ENCODE measurements at regions not wholly inside any gene's neighbourhood (a gene's known extent, or its start where the extent isn't known, plus 50 kb on each side); places are given as distances from the start of the nearest gene placed in this dataset.
A peak's percentile ranks its signal among the peaks of the same experiment; 100 is the strongest.

DNA sequence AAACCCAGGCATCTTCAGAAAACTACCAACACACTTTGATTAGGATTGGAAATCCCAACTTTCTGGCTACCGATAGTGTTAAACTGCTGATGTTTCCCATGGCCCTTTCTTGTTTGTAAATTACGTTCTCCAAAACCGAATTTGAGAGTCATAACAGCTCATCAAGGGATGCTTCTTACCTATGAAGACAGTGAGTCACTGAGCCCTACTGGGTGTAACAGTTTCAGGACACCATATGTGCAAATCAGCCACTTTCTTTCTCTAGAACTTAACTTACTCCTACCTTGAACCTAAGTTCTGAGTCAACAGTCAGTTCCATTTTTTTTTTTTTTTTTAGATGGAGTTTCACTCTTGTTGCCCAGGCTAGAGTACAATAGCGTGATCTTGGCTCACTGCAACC is 410.1 kb upstream of the TSHZ3 start:
- Histone ChIP-seq H3K27ac (ENCODE audit: low read depth in 2 of 2, low read length in 2 of 2) (no peak overlapping the region), H3K27me3 (ENCODE audit: control insufficient read depth, insufficient read depth, low read length) (no peaks in the 10 kb centered on the region), H3K36me3 (ENCODE audit: control insufficient read depth in 2 of 3, insufficient read depth in 3 of 3, low read length in 3 of 3) (no peaks in the 10 kb centered on the region), H3K4me3 (ENCODE audit: low read length in 3 of 3) (no peak overlapping the region), H3K9me3 (ENCODE audit: control insufficient read depth in 2 of 3, insufficient read depth in 1 of 3, low read length in 3 of 3) (no peaks in the 10 kb centered on the region), H3K9ac (ENCODE audit: low read length in 3 of 3) (no peak overlapping the region), H3K4me1 (ENCODE audit: control insufficient read depth in 2 of 3, insufficient read depth in 2 of 3, low read depth in 1 of 3, low read length in 3 of 3) (no peaks in the 10 kb centered on the region)
- intact Hi-C loops (cut with DNase I), result no loop called here
- TF ChIP-seq, protein P1, sequence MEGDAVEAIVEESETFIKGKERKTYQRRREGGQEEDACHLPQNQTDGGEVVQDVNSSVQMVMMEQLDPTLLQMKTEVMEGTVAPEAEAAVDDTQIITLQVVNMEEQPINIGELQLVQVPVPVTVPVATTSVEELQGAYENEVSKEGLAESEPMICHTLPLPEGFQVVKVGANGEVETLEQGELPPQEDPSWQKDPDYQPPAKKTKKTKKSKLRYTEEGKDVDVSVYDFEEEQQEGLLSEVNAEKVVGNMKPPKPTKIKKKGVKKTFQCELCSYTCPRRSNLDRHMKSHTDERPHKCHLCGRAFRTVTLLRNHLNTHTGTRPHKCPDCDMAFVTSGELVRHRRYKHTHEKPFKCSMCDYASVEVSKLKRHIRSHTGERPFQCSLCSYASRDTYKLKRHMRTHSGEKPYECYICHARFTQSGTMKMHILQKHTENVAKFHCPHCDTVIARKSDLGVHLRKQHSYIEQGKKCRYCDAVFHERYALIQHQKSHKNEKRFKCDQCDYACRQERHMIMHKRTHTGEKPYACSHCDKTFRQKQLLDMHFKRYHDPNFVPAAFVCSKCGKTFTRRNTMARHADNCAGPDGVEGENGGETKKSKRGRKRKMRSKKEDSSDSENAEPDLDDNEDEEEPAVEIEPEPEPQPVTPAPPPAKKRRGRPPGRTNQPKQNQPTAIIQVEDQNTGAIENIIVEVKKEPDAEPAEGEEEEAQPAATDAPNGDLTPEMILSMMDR (IDR thresholded peaks at IDR 0.05; ENCODE audit: borderline replicate concordance, extremely low read depth, insufficient read depth), result no peak
- FAIRE-seq (no peak), DNase-seq (no peak)

DNA sequence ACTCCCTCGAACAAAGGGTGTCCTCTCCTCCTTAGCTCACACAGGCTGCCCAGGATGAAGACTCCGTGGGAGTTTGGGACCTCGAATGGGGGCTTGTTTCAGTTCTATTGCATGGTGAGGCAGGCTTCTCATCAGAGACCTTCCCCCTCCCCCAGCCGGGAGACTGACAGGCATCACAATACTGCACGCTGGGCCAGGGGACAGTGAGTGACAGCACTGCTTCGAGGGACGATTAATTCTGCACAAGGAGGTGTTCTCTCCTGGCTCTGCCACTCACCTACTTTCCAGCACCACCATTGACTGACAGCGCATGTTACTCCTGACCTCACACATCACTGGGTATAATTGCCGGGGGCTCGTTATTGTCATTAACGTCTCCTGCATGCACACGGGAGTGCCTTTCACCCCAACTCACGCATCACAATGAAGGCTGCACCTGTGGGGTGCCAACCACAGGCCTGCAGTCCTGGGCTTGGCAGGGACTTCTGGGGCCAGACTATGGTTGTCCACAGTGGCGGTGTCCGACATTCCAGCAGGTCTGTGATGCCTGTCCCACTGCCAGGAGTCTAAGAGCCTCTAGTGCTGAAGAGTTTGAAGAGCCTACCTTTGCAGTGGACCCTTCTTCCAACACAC is 412.2 kb upstream of the TSHZ3 start:
- Histone ChIP-seq H3K27me3 (ENCODE audit: control insufficient read depth, insufficient read depth, low read length) (no peaks in the 10 kb centered on the region), H3K9me3 (ENCODE audit: control insufficient read depth in 2 of 3, insufficient read depth in 1 of 3, low read length in 3 of 3) (no peaks in the 10 kb centered on the region), H3K4me1 (ENCODE audit: control insufficient read depth in 2 of 3, insufficient read depth in 2 of 3, low read depth in 1 of 3, low read length in 3 of 3) (no peaks in the 10 kb centered on the region), H3K36me3 (ENCODE audit: control insufficient read depth in 2 of 3, insufficient read depth in 3 of 3, low read length in 3 of 3) (no peaks in the 10 kb centered on the region), H3K4me3 (ENCODE audit: low read length in 3 of 3) (no peak overlapping the region), H3K27ac (ENCODE audit: low read depth in 2 of 2, low read length in 2 of 2) (no peak overlapping the region), H3K9ac (ENCODE audit: low read length in 3 of 3) (no peak overlapping the region)
- peak in 1 of 5 donors; percentile 4 for DNase-seq
- intact Hi-C loops (cut with DNase I), result no loop called here
- TF ChIP-seq, protein P1 (IDR thresholded peaks at IDR 0.05; ENCODE audit: borderline replicate concordance, extremely low read depth, insufficient read depth), result no peak
- FAIRE-seq, result no peak

DNA sequence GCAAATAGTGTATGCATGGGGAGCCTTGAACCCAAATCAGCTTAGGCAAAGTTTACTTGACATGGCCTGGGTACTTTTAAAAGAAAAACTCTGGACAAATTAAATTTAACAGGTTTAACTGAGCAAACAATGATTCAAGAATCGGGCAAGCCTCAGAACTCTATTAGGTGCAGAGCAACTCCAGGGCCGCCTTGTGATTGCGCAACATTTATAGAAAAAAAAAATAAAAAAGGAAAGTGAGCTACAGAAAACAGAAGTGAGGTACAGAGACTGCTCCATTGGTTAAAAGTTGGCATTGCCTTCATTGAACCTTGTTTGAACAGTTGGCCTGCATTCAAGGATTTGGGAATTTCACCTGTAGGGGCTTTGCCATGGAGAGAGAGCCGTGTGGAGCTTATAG is 421.0 kb upstream of the TSHZ3 start:
- FAIRE-seq (no peak), DNase-seq (no peak)
- H3K9ac ChIP-seq (ENCODE audit: low read length in 3 of 3), result no peak overlapping the region
- H3K27me3 ChIP-seq (ENCODE audit: control insufficient read depth, insufficient read depth, low read length), result no peaks in the 10 kb centered on the region
- intact Hi-C loops (cut with DNase I), result no loop called here
- H3K9me3 ChIP-seq (ENCODE audit: control insufficient read depth in 2 of 3, insufficient read depth in 1 of 3, low read length in 3 of 3), result no peaks in the 10 kb centered on the region
- no peak overlapping the region for H3K4me3 ChIP-seq (ENCODE audit: low read length in 3 of 3)
- H3K4me1 ChIP-seq (ENCODE audit: control insufficient read depth in 2 of 3, insufficient read depth in 2 of 3, low read depth in 1 of 3, low read length in 3 of 3), result no peaks in the 10 kb centered on the region
- H3K36me3 ChIP-seq (ENCODE audit: control insufficient read depth in 2 of 3, insufficient read depth in 3 of 3, low read length in 3 of 3), result no peaks in the 10 kb centered on the region
- TF ChIP-seq, protein P1 (IDR thresholded peaks at IDR 0.05; ENCODE audit: borderline replicate concordance, extremely low read depth, insufficient read depth), result no peak
- no peak overlapping the region for H3K27ac ChIP-seq (ENCODE audit: low read depth in 2 of 2, low read length in 2 of 2)

DNA sequence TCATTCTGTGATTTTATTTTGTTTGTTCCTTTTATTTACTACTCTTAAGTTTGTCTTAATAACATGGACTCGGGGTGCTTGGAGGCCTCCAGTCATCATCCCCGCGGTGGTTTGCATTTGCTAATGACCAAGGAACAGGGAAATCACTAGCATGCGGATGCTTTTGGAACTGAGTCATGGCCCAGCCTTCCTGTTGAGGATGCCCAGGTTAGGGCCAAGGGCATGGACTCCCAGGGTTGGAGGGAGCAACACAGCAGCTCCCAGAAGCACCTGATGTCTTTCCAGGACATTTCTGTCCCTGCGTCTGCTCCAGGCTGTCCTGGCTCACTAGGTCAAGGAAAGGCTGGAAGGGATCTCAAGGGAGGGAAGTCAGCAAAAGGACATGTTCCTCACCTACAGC is 423.7 kb upstream of the TSHZ3 start:
- intact Hi-C loops (cut with DNase I), result no loop called here
- no peaks in the 10 kb centered on the region for H3K9me3 ChIP-seq (ENCODE audit: control insufficient read depth in 2 of 3, insufficient read depth in 1 of 3, low read length in 3 of 3)
- no peak overlapping the region for H3K27ac ChIP-seq (ENCODE audit: low read depth in 2 of 2, low read length in 2 of 2)
- H3K4me1 ChIP-seq (ENCODE audit: control insufficient read depth in 2 of 3, insufficient read depth in 2 of 3, low read depth in 1 of 3, low read length in 3 of 3), result no peaks in the 10 kb centered on the region
- no peaks in the 10 kb centered on the region for H3K27me3 ChIP-seq (ENCODE audit: control insufficient read depth, insufficient read depth, low read length)
- H3K36me3 ChIP-seq (ENCODE audit: control insufficient read depth in 2 of 3, insufficient read depth in 3 of 3, low read length in 3 of 3), result no peaks in the 10 kb centered on the region
- no peak overlapping the region for H3K9ac ChIP-seq (ENCODE audit: low read length in 3 of 3)
- TF ChIP-seq, protein P1 (IDR thresholded peaks at IDR 0.05; ENCODE audit: borderline replicate concordance, extremely low read depth, insufficient read depth), result no peak
- DNase-seq (no peak), FAIRE-seq (no peak)
- H3K4me3 ChIP-seq (ENCODE audit: low read length in 3 of 3), result no peak overlapping the region

Data from kidney (tissue), 13 donors.